ENCODE measurements at regions not wholly inside any gene's neighbourhood (a gene's known extent, or its start where the extent isn't known, plus 50 kb on each side); places are given as distances from the start of the nearest gene placed in this dataset.

DNA sequence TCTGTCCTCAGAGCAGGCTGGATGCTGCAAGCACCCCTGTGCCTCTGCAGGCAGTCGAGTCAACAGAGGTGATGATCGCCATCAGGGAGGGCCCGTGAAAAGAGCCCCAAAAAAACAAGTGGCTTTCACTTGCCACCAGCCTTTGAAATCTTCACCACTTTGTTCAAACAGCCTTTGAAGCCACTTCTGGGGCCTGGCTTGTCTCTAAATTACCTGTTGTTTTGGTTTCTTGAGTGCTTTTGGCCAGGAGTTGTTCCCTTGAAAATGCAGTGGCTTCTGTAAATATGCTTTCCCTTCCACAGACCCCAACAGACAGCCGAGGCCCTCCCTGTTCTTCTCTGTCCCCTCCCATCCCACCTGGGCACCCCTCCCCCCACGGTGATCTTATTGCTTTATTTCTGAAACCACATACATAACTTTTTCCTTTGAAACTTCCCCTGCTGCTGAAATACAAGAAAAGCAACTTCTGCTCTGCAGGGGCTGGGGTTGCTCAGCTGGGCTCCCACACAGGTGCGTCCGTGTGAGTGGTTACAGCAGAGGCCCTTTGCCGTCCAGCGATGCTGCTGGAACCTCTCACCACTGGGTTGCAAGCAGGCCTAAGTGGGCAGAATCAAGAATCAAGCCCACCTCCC lies 283.8 kb upstream of the SHH start:
- Histone ChIP-seq H3K27me3 (peaks cover 0 to 12% of the 10 kb centered on the region in 2 donors), H3K27ac (no peak overlapping the region), H3K36me3 (no peaks in the 10 kb centered on the region), H3K9me3 (no peaks in the 10 kb centered on the region), H3K4me3 (no peak overlapping the region), H3K4me1 (no peaks in the 10 kb centered on the region)
- DNase-seq: no peak
- TF ChIP-seq, protein P1, sequence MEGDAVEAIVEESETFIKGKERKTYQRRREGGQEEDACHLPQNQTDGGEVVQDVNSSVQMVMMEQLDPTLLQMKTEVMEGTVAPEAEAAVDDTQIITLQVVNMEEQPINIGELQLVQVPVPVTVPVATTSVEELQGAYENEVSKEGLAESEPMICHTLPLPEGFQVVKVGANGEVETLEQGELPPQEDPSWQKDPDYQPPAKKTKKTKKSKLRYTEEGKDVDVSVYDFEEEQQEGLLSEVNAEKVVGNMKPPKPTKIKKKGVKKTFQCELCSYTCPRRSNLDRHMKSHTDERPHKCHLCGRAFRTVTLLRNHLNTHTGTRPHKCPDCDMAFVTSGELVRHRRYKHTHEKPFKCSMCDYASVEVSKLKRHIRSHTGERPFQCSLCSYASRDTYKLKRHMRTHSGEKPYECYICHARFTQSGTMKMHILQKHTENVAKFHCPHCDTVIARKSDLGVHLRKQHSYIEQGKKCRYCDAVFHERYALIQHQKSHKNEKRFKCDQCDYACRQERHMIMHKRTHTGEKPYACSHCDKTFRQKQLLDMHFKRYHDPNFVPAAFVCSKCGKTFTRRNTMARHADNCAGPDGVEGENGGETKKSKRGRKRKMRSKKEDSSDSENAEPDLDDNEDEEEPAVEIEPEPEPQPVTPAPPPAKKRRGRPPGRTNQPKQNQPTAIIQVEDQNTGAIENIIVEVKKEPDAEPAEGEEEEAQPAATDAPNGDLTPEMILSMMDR (IDR thresholded peaks at IDR 0.05): no peak
- intact Hi-C loops (cut with DNase I; ENCODE audit: low total_unique reads): no loop called here

DNA sequence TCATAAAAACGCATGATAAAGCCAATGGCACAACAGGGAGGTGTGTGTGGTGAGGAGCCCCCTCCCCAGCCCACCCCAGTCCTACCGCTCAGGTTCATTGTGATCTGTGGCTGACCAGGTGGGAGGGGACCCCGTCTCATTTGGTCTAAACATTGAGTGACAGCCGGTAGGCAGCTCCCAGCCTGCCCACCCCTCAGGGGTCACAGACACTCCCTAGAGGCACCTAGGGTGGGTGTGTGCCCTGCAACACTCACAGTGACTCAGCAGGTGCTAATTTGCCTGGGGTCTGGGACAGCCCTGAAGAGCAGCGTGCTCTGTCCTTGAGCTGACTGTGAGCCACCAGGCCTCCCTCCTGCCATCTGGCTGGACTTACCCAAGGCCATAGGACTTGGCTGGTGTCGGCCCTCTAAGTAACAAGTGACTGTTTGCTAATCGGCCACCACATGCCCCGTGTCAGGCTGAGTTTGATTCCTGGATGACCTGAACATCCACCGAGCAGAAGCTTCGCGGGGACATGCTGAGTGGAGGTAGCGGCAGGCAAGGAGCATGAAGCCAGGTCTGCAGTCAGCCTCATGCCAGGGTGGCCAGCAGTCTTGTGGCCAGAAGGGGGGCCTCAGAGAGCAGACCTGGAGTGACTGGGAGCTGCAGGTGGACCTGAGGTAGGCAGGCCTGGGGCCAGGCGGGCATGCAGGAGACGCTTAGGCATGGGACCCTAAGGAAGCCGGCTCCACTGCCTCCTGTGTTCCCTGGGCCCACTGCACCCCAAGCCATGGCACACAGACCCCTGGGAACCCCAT lies 282.3 kb upstream of the SHH start:
- Histone ChIP-seq H3K27me3 (peaks cover 0 to 12% of the 10 kb centered on the region in 2 donors), H3K27ac (no peak overlapping the region), H3K4me3 (no peak overlapping the region), H3K36me3 (no peaks in the 10 kb centered on the region), H3K4me1 (no peaks in the 10 kb centered on the region), H3K9me3 (no peaks in the 10 kb centered on the region)
- intact Hi-C loops (cut with DNase I; ENCODE audit: low total_unique reads): no loop called here
- DNase-seq: peak in 1 of 2 donors; percentile 48
- TF ChIP-seq, protein P1 (IDR thresholded peaks at IDR 0.05): no peak

DNA sequence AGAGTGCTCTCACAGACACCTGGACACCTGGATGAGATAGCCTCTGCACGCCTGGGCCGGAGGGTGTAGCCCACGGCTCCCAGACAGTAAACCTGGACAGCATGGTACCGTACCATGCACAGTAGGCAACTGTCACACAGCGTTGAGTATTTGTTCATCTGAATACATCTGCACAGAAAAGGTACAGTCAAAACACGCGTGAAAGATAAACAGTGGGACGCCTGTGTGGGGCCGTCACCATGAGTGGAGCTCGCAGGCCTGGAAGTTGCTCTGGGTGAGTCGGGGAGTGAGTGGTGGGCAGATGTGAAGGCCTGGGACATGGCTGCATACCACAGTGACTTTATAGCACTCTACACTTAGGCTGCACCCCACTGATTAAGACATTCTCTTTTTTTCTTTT lies 280.0 kb upstream of the SHH start:
- Histone ChIP-seq H3K4me1 (no peaks in the 10 kb centered on the region), H3K36me3 (no peaks in the 10 kb centered on the region), H3K4me3 (no peak overlapping the region), H3K27me3 (peaks cover 0 to 12% of the 10 kb centered on the region in 2 donors), H3K27ac (no peak overlapping the region), H3K9me3 (no peaks in the 10 kb centered on the region)
- TF ChIP-seq, protein P1 (IDR thresholded peaks at IDR 0.05): no peak
- intact Hi-C loops (cut with DNase I; ENCODE audit: low total_unique reads): no loop called here
- DNase-seq: peak in 1 of 2 donors; percentile 29

DNA sequence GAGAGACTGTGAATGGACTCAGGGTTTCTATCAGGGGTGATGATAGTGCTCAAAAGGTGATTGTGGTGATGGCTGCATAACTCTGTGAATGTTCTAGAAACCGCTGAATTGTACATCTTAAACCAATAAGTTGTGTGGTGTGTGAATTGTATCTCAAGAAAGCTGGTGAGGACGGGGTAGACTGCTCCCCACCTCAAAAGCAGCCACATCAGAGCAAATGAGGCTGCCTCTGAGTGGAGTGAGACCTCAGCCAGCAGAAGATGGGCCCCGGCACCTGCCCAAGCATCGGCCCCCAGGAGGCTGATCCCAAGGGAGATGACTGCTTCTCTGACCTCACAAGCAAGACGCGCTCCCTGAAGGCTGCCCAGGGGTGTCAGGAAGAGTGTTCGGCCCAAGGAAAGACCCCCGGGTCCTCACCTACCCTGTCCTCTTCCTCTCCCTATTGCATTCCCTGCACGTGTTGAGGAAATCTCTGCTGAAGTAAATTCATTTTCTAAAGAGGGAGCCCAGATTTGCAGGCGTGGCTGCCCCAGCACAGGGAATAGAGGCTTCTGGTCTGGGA lies 279.3 kb upstream of the SHH start:
- H3K27me3 ChIP-seq: peaks cover 0 to 12% of the 10 kb centered on the region in 2 donors
- no peak overlapping the region for H3K4me3 ChIP-seq
- no peak overlapping the region for H3K27ac ChIP-seq
- no peaks in the 10 kb centered on the region for H3K4me1 ChIP-seq
- intact Hi-C loops (cut with DNase I; ENCODE audit: low total_unique reads): no loop called here
- peak in 1 of 2 donors; percentile 49 for DNase-seq
- H3K36me3 ChIP-seq: no peaks in the 10 kb centered on the region
- no peaks in the 10 kb centered on the region for H3K9me3 ChIP-seq
- TF ChIP-seq, protein P1 (IDR thresholded peaks at IDR 0.05): no peak

GRCh38 chr7:156090988-156091387 lies 278.7 kb upstream of the SHH start:
- Histone ChIP-seq H3K9me3 (no peaks in the 10 kb centered on the region), H3K36me3 (no peaks in the 10 kb centered on the region), H3K4me3 (no peak overlapping the region), H3K27me3 (peaks cover 0 to 12% of the 10 kb centered on the region in 2 donors), H3K4me1 (no peaks in the 10 kb centered on the region), H3K27ac (no peak overlapping the region)
- DNase-seq: no peak
- TF ChIP-seq, protein P1 (IDR thresholded peaks at IDR 0.05): no peak
- intact Hi-C loops (cut with DNase I; ENCODE audit: low total_unique reads): no loop called here
